Thyroid gland (tissue), 4 donors: ENCODE measurements at regions not wholly inside any gene's neighbourhood (a gene's known extent, or its start where the extent isn't known, plus 50 kb on each side); places are given as distances from the start of the nearest gene placed in this dataset.

ENCODE experiments used
- POLR2A ChIP-seq, 2 donors: fragments of 450-650 bp; IDR thresholded peaks; one replicate each; pipeline ENCODE4 v1.6.1; 2017; ENCODE audit warnings: antibody characterized with exemption in 2 of 2, mild to moderate bottlenecking in 2 of 2, moderate library complexity in 1 of 2
- TF ChIP-seq, protein P1 (sequence below), 6 experiments: fragments of 200-600 bp in 3 of 6; fragments of 450-650 bp in 3 of 6; sonication (generic) in 3 of 6; IDR thresholded peaks; one replicate each; pipeline ENCODE4 v1.5.1; 2016 to 2019; ENCODE audit warnings: antibody characterized with exemption in 6 of 6, mild to moderate bottlenecking in 2 of 6, inconsistent platforms in 1 of 6, moderate library complexity in 1 of 6

DNA sequence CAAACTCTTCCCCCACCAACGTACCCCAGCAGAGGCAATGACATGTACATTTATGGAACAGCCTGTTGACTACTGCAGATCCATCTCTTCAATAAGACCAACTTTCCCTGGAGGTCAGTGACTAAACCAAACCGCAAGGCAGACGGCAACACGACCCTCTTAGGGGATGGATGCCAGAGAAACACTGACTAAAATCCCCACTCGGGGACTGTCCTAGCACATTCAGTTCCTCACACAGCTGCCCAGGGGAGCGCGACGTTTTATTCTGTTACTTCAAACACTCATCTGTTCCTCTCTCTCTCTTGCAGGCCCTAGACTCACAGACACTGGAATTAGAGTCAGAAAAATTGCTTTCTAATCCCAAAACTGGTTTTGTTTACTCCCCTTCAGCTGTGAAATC, 146.5 kb upstream of the PRSS1 start:
- TF ChIP-seq, protein P1, sequence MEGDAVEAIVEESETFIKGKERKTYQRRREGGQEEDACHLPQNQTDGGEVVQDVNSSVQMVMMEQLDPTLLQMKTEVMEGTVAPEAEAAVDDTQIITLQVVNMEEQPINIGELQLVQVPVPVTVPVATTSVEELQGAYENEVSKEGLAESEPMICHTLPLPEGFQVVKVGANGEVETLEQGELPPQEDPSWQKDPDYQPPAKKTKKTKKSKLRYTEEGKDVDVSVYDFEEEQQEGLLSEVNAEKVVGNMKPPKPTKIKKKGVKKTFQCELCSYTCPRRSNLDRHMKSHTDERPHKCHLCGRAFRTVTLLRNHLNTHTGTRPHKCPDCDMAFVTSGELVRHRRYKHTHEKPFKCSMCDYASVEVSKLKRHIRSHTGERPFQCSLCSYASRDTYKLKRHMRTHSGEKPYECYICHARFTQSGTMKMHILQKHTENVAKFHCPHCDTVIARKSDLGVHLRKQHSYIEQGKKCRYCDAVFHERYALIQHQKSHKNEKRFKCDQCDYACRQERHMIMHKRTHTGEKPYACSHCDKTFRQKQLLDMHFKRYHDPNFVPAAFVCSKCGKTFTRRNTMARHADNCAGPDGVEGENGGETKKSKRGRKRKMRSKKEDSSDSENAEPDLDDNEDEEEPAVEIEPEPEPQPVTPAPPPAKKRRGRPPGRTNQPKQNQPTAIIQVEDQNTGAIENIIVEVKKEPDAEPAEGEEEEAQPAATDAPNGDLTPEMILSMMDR (IDR thresholded peaks at IDR 0.05) = no peak
- TF ChIP-seq POLR2A (IDR thresholded peaks at IDR 0.05) = no peak
